Left forelimb (tissue), 1 donor: ENCODE measurements at regions not wholly inside any gene's neighbourhood (a gene's known extent, or its start where the extent isn't known, plus 50 kb on each side); places are given as distances from the start of the nearest gene placed in this dataset.
"Not testable (repeated sequence)": the region's sequence is repeated elsewhere in the genome, so short reads cannot be mapped to it uniquely, and the experiment has no call there.

ENCODE experiments used
- DNase-seq: peaks from one replicate; pipeline ENCODE4 v3.0.0-alpha.2; 2018; ENCODE audit warnings: low spot score

DNA sequence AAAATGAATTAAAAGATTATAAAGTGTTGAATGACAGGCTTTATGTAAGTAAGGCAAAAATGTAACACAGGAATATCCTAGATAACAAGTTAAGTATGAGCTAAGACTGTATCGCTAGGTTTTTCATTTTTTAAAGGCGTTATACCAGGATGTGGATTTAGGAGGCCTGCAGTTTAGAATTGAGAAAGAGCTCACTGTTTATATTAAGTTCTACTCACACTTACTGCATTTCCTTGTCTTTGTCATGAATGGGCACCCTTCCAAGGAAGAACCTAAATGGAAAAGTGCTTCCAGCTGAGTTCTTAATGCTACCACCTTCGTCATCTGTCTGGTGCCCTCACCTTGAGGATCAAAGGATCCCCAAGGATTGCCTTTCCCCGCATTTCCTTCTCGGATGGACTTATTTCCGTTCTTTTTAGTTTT lies 148.7 kb downstream of the SOX4 start:
- DNase-seq, result no peak

DNA sequence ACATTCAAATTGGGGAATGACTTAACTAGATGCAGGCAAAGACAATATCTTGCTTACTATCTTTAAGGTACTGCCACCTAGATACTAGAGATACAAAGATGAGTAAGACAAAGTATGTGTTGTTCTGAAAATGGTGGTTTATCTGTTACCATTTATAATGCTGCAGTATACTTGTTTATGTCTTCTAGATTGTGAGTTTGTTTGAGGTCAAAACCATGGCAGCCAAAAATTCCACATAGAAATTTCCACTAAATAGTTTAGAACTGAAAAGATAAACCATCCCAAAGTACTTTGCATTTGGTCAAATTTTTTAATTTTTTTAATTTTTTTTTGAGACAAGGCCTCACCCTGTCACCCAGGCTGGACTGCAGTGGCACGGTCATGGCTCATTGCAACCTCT lies 150.8 kb downstream of the SOX4 start:
- no peak for DNase-seq

DNA sequence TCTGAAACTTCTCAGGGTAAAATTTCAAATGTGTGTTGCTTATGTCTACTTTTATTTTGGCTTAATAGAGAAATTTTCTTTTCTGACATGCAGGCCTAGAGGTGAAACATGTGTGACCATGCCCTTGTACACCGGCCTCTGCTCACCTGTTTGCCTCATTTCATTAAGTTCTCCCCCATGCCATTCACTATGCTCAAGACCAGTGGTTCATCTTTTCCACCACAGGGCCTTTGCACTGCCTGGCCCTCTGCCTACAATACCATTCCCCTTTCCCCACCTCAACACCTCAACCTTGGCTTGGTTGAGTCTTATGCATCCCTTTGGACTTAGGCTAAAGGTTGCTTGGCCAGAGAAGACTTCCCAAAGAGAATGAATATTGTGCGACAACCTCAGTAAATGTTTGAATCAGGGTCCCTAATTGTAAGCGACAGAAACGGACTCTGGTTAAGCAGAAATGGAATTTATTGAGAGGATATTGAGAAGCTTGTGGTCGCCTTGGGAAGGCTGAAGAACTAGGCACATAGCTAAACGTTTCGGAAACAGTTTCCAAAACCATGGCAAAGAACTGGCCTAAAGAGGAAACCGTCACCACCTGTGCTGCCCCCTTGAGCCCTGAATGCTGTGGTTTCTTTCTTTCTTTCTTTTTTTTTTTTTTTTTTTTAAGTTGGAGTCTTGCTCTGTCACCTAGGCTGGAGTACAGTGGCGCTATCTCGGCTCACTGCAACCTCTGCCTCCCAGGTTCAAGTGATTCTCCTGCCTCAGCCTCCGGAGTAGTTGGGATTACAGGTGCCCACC lies 152.2 kb downstream of the SOX4 start:
- no peak for DNase-seq

- no peak for DNase-seq
These were observed 153.9 kb downstream of the SOX4 start for GRCh38 chr6:21747441-21747840.

DNA sequence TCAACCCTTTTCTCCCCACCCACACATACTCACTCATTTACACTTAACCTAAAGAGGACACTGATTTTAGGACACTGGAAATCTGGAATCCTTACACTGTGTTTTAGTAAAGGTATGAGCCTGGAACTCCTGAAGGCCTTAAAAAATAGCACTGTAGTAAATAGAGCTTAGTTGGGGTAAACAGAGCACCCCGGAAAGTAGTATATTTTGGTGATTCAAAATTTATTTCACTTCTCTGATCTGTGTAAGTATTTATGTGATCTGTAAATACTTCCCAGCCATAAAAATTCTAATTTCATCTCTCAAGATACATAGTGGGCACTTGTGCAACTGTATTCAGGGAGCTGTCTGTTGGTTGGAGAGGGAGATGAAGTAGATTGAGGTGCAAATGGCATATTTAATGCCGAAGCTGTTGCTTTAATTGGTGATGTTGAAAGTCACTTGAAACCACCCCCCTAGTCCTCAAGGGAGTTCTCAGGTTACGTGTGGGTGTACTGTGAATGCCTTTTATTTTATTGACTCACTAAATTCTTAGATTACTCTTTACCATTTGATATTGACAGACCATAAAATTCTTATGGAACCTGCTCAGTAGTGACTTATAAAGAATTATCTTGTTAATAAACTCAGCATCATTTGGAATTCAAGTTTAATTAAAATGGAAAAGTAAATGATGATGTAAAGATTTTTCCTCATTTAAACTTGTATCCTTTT lies 154.9 kb downstream of the SOX4 start:
- DNase-seq, result no peak

GRCh38 chr6:21749754-21750153 lies 156.2 kb downstream of the SOX4 start:
- DNase-seq, result no peak

- DNase-seq, result no peak
These were observed 157.0 kb downstream of the SOX4 start for GRCh38 chr6:21750575-21750974.

DNA sequence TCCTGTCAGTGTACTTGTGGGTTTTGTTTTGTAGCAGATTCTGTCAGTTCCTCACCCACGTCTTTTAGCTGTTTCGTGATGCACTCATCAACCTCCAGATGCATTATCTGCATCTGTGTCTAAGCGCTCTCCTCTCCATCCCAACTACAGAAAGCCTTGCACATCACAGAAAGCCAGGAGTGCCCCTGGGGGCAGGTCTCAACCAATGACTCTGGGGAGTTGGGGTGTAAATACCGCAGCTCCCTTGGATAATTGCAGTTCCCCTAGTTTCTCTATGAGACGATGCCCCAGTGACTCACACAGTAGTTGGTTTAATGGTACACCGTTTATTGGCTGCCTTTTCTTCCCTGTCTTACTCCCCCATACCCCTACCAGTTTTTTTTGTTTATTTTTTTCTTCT lies 158.1 kb downstream of the SOX4 start:
- no peak for DNase-seq

DNA sequence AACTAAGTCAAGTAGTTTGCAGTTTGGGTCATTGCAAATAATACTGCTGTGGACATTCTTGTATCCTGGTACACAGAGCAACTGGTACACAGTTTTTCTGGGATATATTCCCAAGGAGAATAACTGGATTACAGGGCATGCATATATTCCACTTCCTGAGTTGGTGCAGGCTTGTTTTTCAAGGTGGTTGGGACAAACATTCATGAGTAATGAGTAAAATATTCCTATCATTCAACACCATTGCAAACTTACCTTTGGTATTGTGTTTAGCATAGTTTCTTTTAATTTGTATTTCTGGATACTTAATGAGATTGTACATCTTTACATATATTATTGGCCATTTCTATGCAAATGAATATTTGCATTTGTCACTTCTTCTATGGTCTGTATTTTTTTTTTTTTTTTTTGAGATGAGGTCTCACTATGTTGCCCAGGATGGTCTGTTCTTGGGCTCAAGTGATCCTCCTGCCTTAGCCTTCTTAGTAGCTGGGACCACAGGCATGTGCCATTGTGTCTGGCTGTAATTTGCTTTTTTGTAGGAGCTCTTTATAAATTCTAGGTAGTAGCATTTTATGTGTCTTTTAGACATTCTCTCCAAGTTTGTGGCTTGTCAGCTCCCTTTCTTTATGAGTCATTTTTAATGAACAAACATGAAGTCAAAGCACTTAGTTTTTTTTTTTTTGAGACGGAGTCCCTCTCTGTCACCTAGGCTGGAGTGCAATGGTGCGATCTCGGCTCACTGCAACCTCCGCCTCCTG lies 158.7 kb downstream of the SOX4 start:
- DNase-seq, result no peak

DNA sequence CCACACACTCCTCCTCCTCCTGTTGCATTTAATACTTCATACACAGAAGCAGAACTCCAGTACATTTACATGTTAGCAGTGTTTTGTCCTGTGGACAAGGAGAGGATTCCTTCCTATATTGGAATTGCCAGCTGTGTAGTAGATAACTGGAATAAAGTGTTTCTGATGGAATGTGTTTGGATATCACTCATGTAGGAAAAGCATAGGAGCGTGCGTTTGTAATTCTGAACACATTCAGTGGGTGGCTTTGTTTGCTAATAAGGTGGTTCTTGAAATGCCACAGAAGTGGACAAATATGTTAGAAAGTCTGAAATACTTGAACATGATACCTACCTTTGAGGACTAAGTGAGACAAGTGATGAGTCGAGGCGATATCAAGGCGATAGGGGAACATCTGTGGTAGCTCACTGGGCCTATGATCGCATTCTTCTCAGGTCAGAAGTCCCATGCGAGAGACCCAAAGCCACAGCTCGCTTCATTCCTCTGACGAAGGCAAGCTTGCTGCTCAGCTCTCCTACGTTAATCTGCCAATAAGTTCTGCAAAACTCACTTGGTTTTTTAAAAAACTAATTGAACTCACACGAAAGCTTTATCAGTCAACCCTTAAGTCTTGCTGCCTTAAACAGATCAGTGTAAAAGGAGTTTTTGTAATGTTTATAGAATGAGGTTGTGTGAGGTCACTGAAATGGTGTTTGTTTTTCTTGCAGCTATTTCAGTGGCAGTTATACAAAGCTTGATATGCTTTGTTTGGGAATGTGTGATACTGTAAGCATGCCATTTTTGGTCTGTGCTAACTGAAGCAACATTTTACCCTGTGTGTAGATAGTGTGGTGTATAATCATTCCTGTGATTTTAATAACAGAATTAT lies 159.9 kb downstream of the SOX4 start:
- no peak for DNase-seq

DNA sequence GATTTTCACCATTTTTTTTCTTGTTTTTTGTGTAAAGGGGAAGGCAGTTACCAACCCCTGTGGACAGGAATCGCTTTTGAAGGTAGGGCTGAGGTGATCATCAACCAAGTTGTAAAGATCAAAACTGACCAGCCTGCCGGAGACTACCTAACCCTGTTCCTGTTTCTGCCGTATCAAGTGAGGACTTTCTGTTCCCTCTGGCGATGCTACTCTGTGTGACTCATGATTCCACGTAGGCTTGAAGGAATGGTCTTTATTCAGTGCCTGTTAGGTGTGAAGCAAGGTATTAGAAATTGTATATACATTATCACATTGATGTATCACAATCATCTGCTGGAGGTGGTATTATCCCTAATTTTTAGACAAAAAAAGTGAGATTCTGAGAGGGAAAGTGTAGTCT lies 161.3 kb downstream of the SOX4 start:
- DNase-seq, result no peak

GRCh38 chr6:21756487-21756886 lies 162.9 kb downstream of the SOX4 start:
- DNase-seq, result no peak

DNA sequence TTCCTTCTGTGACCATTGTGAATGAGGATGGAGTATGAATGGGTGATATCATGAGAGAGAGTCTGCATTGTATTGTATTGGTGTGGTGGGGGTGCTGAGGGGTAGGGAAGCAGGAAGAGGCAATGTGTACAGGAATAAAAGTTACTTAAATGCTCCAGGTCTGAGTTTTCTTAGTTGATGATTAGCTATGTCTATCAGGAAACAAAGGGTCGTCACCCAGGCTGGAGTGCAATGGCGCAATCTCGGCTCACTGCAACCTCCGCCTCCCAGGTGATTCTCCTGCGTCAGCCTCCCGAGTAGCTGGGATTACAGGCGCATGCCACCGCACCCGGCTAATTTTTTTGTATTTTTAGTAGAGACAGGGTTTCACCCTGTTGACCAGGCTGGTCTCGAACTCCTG lies 163.8 kb downstream of the SOX4 start:
- DNase-seq, result not testable (repeated sequence)

DNA sequence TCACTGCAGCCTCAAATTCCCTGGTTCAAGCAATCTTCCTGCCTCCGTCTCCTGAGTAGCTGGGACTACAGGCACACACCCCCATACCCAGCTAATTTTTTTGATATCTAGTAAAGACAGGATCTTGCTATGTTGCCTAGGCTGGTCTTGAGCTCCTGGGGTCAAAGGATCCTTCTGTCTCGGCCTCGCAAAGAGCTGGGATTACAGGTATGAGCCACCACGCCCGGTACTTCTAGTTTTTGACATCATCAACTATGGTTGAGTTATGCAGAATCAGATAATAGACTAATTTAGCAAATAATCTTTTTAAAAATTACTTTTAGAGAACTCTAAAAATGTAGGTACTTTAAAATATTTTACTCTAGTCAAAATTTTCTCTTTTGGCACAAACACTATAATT lies 166.2 kb downstream of the SOX4 start:
- no peak for DNase-seq

DNA sequence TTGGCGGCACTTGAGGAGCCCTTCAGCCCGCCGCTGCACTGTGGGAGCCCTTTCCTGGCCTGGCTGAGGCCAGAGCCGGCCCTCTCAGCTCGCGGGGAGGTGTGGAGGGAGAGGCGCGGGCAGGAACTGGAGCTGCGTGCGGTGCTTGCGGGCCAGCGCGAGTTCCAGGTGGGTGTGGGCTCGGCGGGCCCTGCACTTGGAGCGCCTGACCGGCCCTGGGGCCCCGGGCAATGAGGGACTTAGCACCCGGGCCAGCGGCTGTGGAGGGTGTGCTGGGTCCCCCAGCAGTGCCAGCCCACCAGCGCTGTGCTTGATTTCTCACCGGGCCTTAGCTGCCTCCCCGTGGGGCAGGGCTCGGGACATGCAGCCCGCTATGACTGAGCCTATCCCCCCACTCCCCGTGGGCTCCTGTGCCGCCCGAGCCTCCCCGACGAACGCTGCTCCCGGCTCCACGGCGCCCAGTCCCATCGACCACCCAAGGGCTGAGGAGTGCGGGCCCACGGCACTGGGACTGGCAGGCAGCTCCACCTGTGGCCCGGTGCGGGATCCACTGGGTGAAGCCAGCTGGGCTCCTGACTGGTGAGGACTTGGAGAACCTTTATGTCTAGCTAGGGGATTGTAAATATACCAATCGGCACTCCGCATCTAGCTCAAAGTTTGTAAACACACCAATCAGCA lies 167.6 kb downstream of the SOX4 start:
- not testable (repeated sequence) for DNase-seq

GRCh38 chr6:21764989-21765388 lies 171.4 kb downstream of the SOX4 start:
- no peak for DNase-seq

GRCh38 chr6:21767891-21768648 lies 174.5 kb downstream of the SOX4 start:
- no peak for DNase-seq

GRCh38 chr6:21769405-21769861 lies 175.9 kb downstream of the SOX4 start:
- no peak for DNase-seq

DNA sequence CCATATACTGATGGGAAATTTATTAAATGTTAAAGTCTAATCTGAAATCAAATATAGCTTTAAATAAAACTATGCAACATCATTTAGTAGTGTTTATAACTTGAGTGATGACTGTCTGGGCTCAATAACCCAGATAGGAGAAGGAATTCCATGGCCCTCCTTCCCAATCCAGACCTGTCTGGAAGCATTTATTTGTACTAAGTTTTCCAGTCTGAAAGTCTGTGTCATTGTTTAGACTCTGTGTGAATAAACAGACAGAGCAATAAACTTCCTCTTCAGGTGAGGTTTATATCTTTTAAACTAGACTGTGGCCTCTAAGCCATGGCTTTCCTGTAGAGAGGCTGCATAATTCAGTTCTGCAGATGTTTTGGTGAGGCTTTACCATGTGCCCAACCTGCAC lies 176.4 kb downstream of the SOX4 start:
- DNase-seq, result no peak

DNA sequence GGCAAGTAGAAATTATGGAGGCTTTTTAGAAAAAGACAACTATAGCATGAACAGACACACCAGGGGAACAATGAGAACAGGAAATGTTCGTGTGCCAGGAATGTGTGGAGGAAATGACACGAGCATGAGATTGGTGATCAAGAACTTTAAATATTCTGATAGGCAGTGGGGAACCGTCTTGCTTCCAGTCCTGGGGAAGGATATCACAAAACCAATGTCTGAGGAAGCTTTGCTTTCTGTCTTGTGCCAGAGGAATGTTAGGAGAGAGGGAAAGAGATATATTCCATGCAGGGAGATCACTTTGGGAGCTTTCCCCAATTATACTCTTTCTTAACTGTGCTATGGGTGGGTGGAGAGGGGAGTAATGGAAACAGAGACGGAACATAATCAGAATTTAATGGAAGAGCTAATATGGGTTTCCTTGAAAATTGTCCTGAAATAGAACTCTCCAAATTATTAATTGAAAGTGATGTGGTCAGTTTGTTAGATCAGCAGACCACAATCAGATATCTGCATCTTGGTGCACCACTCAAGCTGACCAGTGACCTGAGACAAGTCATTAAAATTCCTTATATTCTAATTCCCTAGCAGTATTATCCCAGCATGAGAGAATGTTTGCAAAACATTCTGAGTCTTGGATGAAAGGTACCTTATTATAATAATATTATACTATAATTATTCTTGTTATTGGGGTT lies 178.2 kb downstream of the SOX4 start:
- no peak for DNase-seq
